GM10248 (cell line): ENCODE measurements at regions not wholly inside any gene's neighbourhood (a gene's known extent, or its start where the extent isn't known, plus 50 kb on each side); places are given as distances from the start of the nearest gene placed in this dataset.

Source experiments
- CTCF ChIA-PET: fragments of 300-600 bp; sonication (Branson Sonifier 250); formaldehyde crosslinking; extraction: SDS; loops from one replicate; lab custom pipeline; 2021; ENCODE audit warnings: antibody characterized with exemption; lab: Yijun Ruan, JAX
- POLR2A ChIA-PET: fragments of 350-650 bp; sonication (Branson Sonifier 250); formaldehyde crosslinking; extraction: SDS; loops from one replicate; lab custom pipeline; 2020; ENCODE audit warnings: antibody characterized with exemption; lab: Yijun Ruan, JAX
- DNase-seq: peaks from one replicate; pipeline ENCODE4 v3.0.0; 2012; ENCODE audit errors: extremely low spot score
- CTCF ChIP-seq: IDR thresholded peaks from 2 replicates; pipeline ENCODE4 v1.5.1; 2012; ENCODE audit warnings: mild to moderate bottlenecking, low read depth; ENCODE audit errors: extremely low read depth, missing control alignments, control extremely low read depth

DNA sequence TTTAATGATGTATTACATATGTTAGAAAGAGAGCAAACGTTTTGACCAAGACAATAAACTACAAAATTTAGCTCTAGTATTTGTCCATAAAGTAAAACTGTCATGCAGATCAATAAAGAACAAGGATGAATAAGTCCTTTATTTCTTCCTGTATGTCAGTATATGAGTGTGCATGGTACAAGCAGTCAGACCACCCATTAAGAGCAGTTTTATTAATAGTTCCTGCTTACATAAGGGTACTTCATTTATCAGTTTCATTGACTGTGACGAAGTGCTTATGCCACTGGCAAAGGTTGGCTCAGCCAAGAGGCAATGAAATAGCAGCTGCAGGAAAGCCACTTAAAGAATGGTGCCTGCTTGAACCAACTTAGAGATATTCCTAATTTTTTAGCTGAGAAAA is 913.0 kb upstream of the CNTN5 start:
- no peak for TF ChIP-seq CTCF
- no peak for DNase-seq
- ChIA-PET POLR2A (no interaction called here), CTCF (no interaction called here)

DNA sequence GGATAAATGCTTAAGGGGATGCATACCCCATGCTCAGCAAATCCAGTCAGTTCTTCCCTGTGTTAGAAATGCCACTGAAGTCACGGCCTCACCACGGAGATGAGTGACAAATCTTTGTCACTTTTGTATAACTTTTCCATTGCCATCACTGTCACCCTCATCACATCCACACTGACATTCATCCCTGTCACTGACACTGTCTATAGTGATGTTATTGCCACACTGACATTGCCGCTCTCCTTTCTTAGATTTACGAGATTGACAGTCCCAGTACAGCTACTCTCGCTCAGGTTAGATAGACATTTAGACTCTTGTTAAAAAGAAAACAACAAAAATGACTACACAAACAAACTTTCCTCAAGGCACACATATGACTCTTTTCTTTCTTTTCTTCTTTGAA is 910.7 kb upstream of the CNTN5 start:
- POLR2A ChIA-PET: no interaction called here
- no peak for TF ChIP-seq CTCF
- no peak for DNase-seq
- CTCF ChIA-PET: no interaction called here

GRCh38 chr11:98115873-98116272 is 904.9 kb upstream of the CNTN5 start:
- POLR2A ChIA-PET: no interaction called here

DNA sequence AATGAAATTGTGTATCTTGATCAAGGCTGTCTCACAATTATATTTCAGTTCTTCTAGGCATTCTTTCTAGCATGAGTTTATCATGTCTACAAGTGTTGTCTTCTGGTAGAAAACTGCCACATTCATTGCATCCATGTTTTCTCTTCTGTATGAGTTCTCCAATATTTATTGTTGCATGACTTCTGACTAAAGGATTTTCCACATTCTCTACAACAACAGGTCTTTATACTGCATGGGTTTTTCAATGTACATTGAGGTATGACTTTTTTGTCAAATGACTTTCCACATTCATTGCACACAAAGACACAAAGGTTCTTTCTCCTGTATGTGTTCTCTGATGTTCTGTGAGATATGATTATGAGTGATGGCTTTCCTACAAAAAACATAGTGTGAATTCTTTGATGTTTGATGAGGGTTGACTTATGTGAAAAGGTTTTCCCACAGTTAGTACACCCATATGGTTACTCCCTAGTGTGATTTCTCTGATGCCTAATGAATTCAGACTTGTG is 890.6 kb upstream of the CNTN5 start:
- POLR2A ChIA-PET: no interaction called here
- no peak for DNase-seq
- TF ChIP-seq CTCF: no peak
- CTCF ChIA-PET: no interaction called here

More at GRCh38 chr11:98115873-98116272, 904.9 kb upstream of the CNTN5 start:
- no peak for DNase-seq
- no peak for TF ChIP-seq CTCF
- CTCF ChIA-PET: no interaction called here

DNA sequence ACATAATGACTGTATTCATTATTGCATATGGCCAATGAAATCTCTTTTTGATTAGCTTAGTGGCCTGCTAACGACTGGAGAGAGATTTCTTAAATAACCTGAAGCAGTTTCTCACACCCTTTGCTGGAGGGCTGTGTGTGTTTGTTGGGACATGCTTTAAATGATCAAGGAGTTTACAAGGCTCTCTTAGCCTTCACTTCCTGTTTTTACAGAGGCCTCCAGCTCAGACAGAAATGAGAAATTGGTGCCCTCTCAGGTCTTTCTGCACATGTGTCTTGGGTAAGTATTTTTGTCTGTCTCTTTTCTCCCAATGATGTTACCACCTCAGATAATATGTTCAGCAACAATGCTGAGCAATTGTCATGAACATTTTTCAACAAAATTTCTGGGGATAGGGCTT is 884.4 kb upstream of the CNTN5 start:
- POLR2A ChIA-PET: no interaction called here
- no peak for TF ChIP-seq CTCF
- CTCF ChIA-PET: no interaction called here
- no peak for DNase-seq

- no peak for TF ChIP-seq CTCF
- ChIA-PET POLR2A (no interaction called here), CTCF (no interaction called here)
- DNase-seq: no peak
Observed at GRCh38 chr11:98137437-98137836, 883.3 kb upstream of the CNTN5 start.

- POLR2A ChIA-PET: no interaction called here
- TF ChIP-seq CTCF: no peak
- CTCF ChIA-PET: no interaction called here
Observed at GRCh38 chr11:98143661-98144060, 877.1 kb upstream of the CNTN5 start.

More at GRCh38 chr11:98143661-98144060, 877.1 kb upstream of the CNTN5 start:
- DNase-seq: no peak
